Right cardiac atrium (tissue), 5 donors: ENCODE measurements at regions not wholly inside any gene's neighbourhood (a gene's known extent, or its start where the extent isn't known, plus 50 kb on each side); places are given as distances from the start of the nearest gene placed in this dataset.

Experiments used
- ATAC-seq, 2 donors: fragments of 200-7000 bp; cut with Tn5 transposase; one replicate each; pipeline versions ENCODE4 v1.8.0 to v1.9.1; 2020; ENCODE audit warnings: moderate library complexity in 2 of 2, mild to moderate bottlenecking in 1 of 2
- DNase-seq, 3 donors: peaks; one replicate each; pipeline ENCODE4 v3.0.0-alpha.2; 2020
- H3K27ac ChIP-seq: one replicate; pipeline ENCODE4 v1.5.1; 2013; ENCODE audit warnings: mild to moderate bottlenecking, low read length, control low read depth, moderate library complexity
- H3K27me3 ChIP-seq: one replicate; pipeline ENCODE4 v1.6.1; 2013; ENCODE audit not compliant: control insufficient read depth, insufficient read depth
- H3K4me1 ChIP-seq: one replicate; pipeline ENCODE4 v1.6.1; 2013; ENCODE audit warnings: low read length; ENCODE audit not compliant: control insufficient read depth, insufficient read depth
- H3K4me3 ChIP-seq: one replicate; pipeline ENCODE4 v1.5.1; 2013; ENCODE audit warnings: low read length, control low read depth
- H3K9me3 ChIP-seq: one replicate; pipeline ENCODE4 v1.6.1; 2013; ENCODE audit warnings: low read length; ENCODE audit not compliant: control insufficient read depth
- WGBS: extraction: QIAGEN DNeasy Blood & Tissue Kit; methylation state at CpG from one replicate; pipeline ENCODE4 v1.1.7; 2013; 5-methylcytosine and 5-hydroxymethylcytosine counted together
- intact Hi-C, 4 donors: fragments of 100-400 bp; cut with DNase I; formaldehyde crosslinking; loops; one replicate each; pipeline versions ENCODE4 v1.11.0 to v1.14.0; 2022 to 2023
- donor health status: healthy with polysubstance abuse.
- donor health status: DM: no; HTN: yes; CAD: no.
- donor health status: DM: no; HTN: no; CAD: no.
- donor health status: DM: no; HTN: yes; CAD: no; lungs with severe emphysema.
- donor health status: DM: yes; HTN: yes; CAD: no.

DNA sequence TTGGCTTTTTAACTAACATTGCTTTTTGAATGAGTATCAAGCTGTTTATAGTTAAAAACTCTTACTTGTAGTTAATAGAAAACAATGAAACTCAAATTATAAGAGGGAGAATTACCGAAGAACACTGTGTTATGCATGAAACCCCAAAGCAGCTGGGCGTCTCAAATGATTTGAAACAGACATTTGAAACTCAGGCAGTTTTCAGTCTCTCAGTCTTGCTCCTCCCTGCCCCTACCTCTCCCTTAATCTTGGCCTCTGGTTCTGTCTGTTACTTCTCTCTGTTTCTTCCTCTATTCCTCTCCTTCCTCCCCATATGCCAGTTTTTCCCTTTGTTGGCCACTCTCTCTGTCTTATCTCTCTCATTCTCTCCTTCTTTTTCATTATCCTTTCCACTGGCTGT is 118.3 kb upstream of the SYNPR start:
- Histone ChIP-seq H3K4me3 (no peak overlapping the region), H3K27ac (no peak overlapping the region), H3K27me3 (no peaks in the 10 kb centered on the region), H3K9me3 (no peaks in the 10 kb centered on the region), H3K4me1 (peaks cover 2% of the 10 kb centered on the region)
- DNase-seq (no peak), ATAC-seq (no peak)
- intact Hi-C loops, result no loop called here
- 71% methylated on average over 2 of the region's 2 CpGs for WGBS

DNA sequence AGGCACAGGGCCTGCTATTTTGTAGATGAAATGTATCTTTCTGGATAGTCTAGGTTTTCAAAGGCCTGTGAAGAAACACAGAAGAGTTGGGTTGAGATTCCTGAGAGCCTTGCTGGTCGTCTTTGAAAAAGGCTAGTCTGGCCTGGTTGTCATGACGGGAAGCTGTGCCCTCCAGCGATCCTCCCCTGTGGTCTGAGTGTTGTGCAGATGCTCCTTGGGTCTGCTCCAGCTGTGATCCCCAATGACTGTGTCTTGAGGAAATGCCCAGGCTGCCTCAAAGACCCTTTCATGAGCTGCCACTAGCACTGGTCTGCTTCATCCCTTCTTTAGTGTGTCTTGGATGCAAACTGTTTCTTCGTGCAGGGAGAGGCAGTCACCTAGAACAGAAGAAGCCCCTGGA is 111.0 kb upstream of the SYNPR start:
- H3K27ac ChIP-seq, result no peak overlapping the region
- DNase-seq (no peak), ATAC-seq (no peak)
- WGBS, result 59% methylated on average over 4 of the region's 4 CpGs
- intact Hi-C loops, result no loop called here
- H3K9me3 ChIP-seq, result no peaks in the 10 kb centered on the region
- H3K27me3 ChIP-seq, result no peaks in the 10 kb centered on the region
- H3K4me1 ChIP-seq, result no peaks in the 10 kb centered on the region
- H3K4me3 ChIP-seq, result no peak overlapping the region

GRCh38 chr3:63168179-63168578 is 109.9 kb upstream of the SYNPR start:
- no peak overlapping the region for H3K27ac ChIP-seq
- DNase-seq, result no peak

DNA sequence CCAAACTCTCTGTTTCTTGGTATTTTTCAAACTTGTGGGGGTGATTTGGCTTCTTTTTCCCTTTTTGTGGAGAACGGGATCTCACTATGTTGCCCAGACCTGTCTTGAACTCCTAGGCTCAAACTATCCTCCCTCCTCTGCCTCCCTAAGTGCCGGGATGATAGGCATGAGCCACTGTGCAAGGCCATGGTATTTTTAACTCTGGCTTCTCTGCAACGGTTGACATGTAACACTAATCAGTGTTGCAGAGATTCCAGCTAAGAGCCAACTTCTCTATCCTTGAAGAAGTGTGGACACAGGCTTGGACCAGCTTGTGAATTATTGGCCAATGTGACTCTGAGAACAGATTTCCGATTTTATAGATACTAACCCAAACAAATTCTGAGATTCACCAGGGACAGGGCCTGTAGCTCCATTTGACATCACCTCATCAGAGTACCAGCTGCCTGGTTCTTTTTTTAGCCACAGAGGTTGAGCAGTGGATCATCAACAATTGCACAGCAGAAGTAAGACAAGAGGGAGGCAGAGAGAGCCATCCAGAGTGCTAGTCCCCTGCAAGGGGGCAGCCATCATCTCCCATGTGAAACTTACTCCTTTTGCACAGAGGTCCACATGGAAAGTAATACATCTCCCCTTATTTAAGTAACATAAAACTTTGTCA is 98.1 kb upstream of the SYNPR start:
- H3K4me3 ChIP-seq, result no peak overlapping the region
- WGBS, result 53% methylated on average over 4 of the region's 4 CpGs
- DNase-seq (no peak), ATAC-seq (peak; percentile 39 to 62)
- H3K9me3 ChIP-seq, result no peaks in the 10 kb centered on the region
- no peaks in the 10 kb centered on the region for H3K4me1 ChIP-seq
- H3K27ac ChIP-seq, result no peak overlapping the region
- intact Hi-C loops, result no loop called here
- no peaks in the 10 kb centered on the region for H3K27me3 ChIP-seq

More at GRCh38 chr3:63168179-63168578, 109.9 kb upstream of the SYNPR start:
- Histone ChIP-seq H3K27me3 (no peaks in the 10 kb centered on the region), H3K4me3 (no peak overlapping the region), H3K9me3 (no peaks in the 10 kb centered on the region), H3K4me1 (no peaks in the 10 kb centered on the region)
- intact Hi-C loops, result no loop called here
- no peak for ATAC-seq

DNA sequence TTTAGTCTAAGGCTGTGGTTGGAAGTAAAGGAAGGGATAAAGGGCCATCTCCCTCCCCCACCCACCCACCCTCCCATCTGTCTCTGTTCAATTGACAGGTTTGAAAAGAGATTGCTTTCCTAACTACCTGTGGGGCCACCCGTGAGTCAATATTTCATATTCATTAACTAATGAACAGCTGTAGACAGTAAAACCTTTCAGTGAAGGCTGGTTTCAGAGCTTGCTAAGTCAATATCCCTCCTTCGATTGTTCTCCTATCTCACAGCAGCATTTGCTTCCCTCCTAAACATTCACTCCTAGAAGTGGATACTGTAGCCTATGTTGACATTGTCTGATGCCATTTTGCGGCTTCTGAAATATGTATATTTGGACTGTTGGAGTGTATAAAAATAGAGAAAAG is 85.9 kb upstream of the SYNPR start:
- DNase-seq, result no peak
- Histone ChIP-seq H3K4me3 (no peak overlapping the region), H3K27ac (no peak overlapping the region), H3K27me3 (no peaks in the 10 kb centered on the region), H3K9me3 (no peaks in the 10 kb centered on the region), H3K4me1 (peaks cover 1% of the 10 kb centered on the region)
- intact Hi-C loops, result loop anchor here in 3 of 4 donors (10.0 kb wide), 2 partner anchors 317 to 527 kb away; partner anchors contain the start of gene CADPS (in 1 of the 3)
- ATAC-seq, result no peak
- WGBS, result 64% methylated on average over 3 of the region's 3 CpGs

DNA sequence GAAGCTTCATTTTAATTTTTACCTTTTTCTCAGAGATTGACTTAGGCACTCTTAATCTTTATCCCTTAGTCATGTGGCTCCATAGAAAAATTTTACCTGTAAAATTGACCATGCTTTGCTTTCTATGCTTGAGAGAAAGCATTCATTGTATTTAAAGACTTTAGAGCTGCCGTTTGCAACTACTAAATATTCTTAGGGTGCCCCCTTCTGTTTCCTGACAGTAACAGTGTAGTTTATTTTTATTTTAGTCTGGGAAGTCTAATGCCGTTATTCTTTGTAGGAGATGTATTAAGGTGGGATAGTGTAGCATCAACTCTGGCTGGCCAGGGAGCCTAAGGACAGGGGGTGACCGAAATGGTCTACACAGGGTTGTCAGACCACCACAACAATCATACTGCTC is 84.5 kb upstream of the SYNPR start:
- Histone ChIP-seq H3K4me1 (peaks cover 1% of the 10 kb centered on the region), H3K27ac (no peak overlapping the region), H3K27me3 (no peaks in the 10 kb centered on the region), H3K9me3 (no peaks in the 10 kb centered on the region), H3K4me3 (no peak overlapping the region)
- intact Hi-C loops, result loop anchor here in 3 of 4 donors (10.0 kb wide), 2 partner anchors 319 to 529 kb away; partner anchors contain the start of gene CADPS (in 1 of the 3)
- no peak for ATAC-seq
- 11% methylated on average over 3 of the region's 3 CpGs for WGBS
- DNase-seq, result no peak

- no peak overlapping the region for H3K4me3 ChIP-seq
- no peaks in the 10 kb centered on the region for H3K27me3 ChIP-seq
- no peaks in the 10 kb centered on the region for H3K9me3 ChIP-seq
- WGBS, result 53% methylated on average over 2 of the region's 2 CpGs
- H3K27ac ChIP-seq, result no peak overlapping the region
- DNase-seq (no peak), ATAC-seq (no peak)
- intact Hi-C loops, result loop anchor here in 3 of 4 donors (10.0 kb wide), 2 partner anchors 325 to 535 kb away; partner anchors contain the start of gene CADPS (in 1 of the 3)
- H3K4me1 ChIP-seq, result no peaks in the 10 kb centered on the region
Observed at GRCh38 chr3:63199606-63200005, 78.5 kb upstream of the SYNPR start.

DNA sequence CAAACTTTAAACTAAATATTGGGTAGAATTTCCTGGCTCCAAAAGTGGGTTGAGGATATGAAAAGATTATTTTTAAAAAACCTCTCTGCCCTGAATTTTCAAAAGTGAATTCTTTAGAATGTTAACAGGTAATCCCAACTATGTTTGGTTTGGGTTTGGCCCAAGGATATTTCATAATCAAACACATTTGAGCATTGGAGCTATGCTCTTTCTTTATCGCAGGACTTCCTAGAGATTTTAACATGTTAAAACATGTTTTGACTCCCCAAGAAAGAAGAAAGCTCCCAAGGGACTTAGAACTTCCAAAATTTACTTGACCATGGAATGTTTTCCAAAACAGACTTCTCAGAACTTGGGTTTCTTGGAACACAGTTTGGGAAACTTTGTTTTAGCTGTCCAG is 75.6 kb upstream of the SYNPR start:
- Histone ChIP-seq H3K4me3 (no peak overlapping the region), H3K9me3 (no peaks in the 10 kb centered on the region), H3K27ac (no peak overlapping the region), H3K4me1 (no peaks in the 10 kb centered on the region), H3K27me3 (no peaks in the 10 kb centered on the region)
- 67% methylated on average over 1 of the region's 1 CpG for WGBS
- intact Hi-C loops, result no loop called here
- no peak for DNase-seq
- no peak for ATAC-seq

DNA sequence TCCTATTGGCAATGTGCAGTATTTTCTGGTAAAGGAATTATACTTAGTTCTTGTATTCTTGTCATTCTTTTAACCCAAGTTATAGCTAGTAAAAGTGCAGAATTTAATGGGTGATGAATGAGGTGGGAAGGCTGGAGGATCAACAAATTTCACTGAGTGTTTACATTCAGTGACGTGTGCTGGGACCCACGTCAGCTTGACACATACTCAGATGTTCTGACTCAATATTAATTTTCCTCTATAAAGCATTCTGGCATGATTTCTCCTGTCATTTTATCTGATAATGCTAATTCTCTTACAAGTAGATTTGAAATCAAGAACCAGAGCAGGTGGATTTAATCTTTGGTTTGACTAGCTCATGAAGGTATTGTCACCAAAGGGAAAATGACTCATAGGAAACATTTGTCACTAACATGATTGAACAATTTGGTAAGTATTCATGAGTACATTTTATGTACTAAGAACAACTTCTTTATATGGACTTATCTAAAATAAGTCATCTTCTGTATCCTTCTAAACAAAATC is 71.0 kb upstream of the SYNPR start:
- intact Hi-C loops, result no loop called here
- 68% methylated on average over 2 of the region's 2 CpGs for WGBS
- Histone ChIP-seq H3K27ac (no peak overlapping the region), H3K4me3 (no peak overlapping the region), H3K27me3 (no peaks in the 10 kb centered on the region), H3K9me3 (no peaks in the 10 kb centered on the region), H3K4me1 (no peaks in the 10 kb centered on the region)
- DNase-seq, result no peak
- ATAC-seq, result no peak

DNA sequence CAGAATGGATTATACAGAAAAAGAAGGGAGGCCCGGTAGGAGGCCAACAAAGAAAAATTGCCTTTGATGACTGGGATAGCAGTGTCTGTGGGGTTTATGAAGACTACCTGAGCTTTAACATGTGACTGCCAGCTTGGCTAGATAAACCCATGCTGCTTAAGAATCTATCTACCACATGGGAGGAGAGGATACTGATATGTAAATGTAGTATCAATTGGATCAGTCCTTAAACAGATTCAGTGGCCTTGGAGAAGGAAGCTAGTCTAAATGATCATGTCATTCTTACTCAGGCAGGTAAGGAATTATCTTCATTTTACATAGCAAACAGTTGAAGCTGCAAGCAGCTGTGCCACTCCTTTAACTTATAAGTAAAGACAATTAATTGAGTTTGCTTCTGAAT is 50.0 kb upstream of the SYNPR start:
- intact Hi-C loops, result loop anchor here in 1 of 4 donors (10.0 kb wide), 1 partner anchor 603 kb away; no protein-coding TSS in a partner anchor
- Histone ChIP-seq H3K27ac (no peak overlapping the region), H3K27me3 (no peaks in the 10 kb centered on the region), H3K4me1 (no peaks in the 10 kb centered on the region), H3K9me3 (no peaks in the 10 kb centered on the region), H3K4me3 (no peak overlapping the region)
- no peak for ATAC-seq
- 56% methylated on average over 1 of the region's 1 CpG for WGBS
- DNase-seq, result no peak
